HEK293T (cell line): ENCODE measurements at regions not wholly inside any gene's neighbourhood (a gene's known extent, or its start where the extent isn't known, plus 50 kb on each side); places are given as distances from the start of the nearest gene placed in this dataset.

Experiments used
- ARNT ChIP-seq: fragments of 450-650 bp; IDR thresholded peaks from 2 replicates; pipeline ENCODE4 v1.6.1; 2017; ENCODE audit warnings: mild to moderate bottlenecking
- BHLHE40 ChIP-seq: fragments of 450-650 bp; IDR thresholded peaks from 2 replicates; pipeline ENCODE4 v1.6.1; 2016; ENCODE audit warnings: mild to moderate bottlenecking, moderate library complexity, borderline replicate concordance
- ELF4 ChIP-seq: fragments of 450-650 bp; IDR thresholded peaks from 2 replicates; pipeline ENCODE4 v1.6.1; 2017; ENCODE audit warnings: antibody characterized with exemption
- FOXA1 ChIP-seq: fragments of 450-650 bp; IDR thresholded peaks from 2 replicates; pipeline ENCODE4 v1.6.1; 2016; ENCODE audit warnings: mild to moderate bottlenecking
- FOXK2 ChIP-seq: fragments of 450-650 bp; IDR thresholded peaks from 2 replicates; pipeline ENCODE4 v1.6.1; 2016; ENCODE audit warnings: mild to moderate bottlenecking
- FOXM1 ChIP-seq: fragments of 450-650 bp; IDR thresholded peaks from 2 replicates; pipeline ENCODE4 v1.6.1; 2017; ENCODE audit warnings: mild to moderate bottlenecking, borderline replicate concordance
- L3MBTL2 ChIP-seq: fragments of 450-650 bp; conservative IDR thresholded peaks from 2 replicates; pipeline ENCODE4 v1.6.1; 2016; ENCODE audit warnings: mild to moderate bottlenecking
- SP1 ChIP-seq: fragments of 450-650 bp; IDR thresholded peaks from 2 replicates; pipeline ENCODE4 v1.6.1; 2017
- SUZ12 ChIP-seq: fragments of 450-650 bp; IDR thresholded peaks from 2 replicates; pipeline ENCODE4 v1.6.1; 2016; ENCODE audit warnings: mild to moderate bottlenecking
- TARDBP ChIP-seq: fragments of 450-650 bp; IDR thresholded peaks from 2 replicates; pipeline ENCODE4 v1.6.1; 2016
- ZNF384 ChIP-seq: fragments of 450-650 bp; IDR thresholded peaks from 2 replicates; pipeline ENCODE4 v1.6.1; 2016

DNA sequence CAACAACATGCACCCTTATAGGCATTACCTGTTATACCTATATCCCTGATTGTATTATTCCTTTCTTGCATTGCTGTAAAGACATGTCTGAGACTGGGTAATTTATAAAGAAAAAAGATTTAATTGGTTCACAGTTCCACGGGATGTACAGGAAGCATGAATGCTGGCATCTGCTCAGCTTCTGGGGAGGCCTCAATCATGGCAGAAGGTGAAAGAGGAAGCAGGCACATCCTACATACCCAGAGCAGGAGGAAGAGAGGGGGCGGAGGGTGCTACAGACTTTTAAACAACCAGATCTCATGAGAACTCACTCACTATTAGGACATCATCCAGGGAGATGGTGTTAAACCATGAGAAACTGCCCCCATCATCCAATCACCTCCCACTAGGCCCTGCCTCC, 191.7 kb upstream of the SPHKAP start:
- TF ChIP-seq FOXK2 = no peak
- no peak for TF ChIP-seq TARDBP
- no peak for TF ChIP-seq FOXA1
- TF ChIP-seq SP1 = no peak
- TF ChIP-seq FOXM1 = no peak
- no peak for TF ChIP-seq ZNF384
- TF ChIP-seq SUZ12 = no peak
- TF ChIP-seq ELF4 = no peak
- TF ChIP-seq BHLHE40 = no peak
- no peak for TF ChIP-seq L3MBTL2
- no peak for TF ChIP-seq ARNT
